ENCODE measurements at regions not wholly inside any gene's neighbourhood (a gene's known extent, or its start where the extent isn't known, plus 50 kb on each side); places are given as distances from the start of the nearest gene placed in this dataset.

- POLR2A ChIA-PET, result no interaction called here
- CTCF ChIA-PET, result interaction anchor here (1.0 kb wide), 1 partner anchor 20 kb away, joined by 4 read pairs; no protein-coding TSS in a partner anchor
- no peak for TF ChIP-seq CTCF (IDR thresholded peaks at IDR 0.05; ENCODE audit: insufficient read depth, low read length, missing control alignments)
- no peak for DNase-seq (ENCODE audit: low read depth, low spot score)
- H3K4me3 ChIP-seq (ENCODE audit: low read depth, low read length), result no peak overlapping the region
Measured at GRCh38 chr21:43360441-43361126, 66.3 kb downstream of the SIK1 start.

- H3K4me3 ChIP-seq (ENCODE audit: low read depth, low read length), result no peak overlapping the region
- DNase-seq (ENCODE audit: low read depth, low spot score), result no peak
- CTCF ChIA-PET, result no interaction called here
- POLR2A ChIA-PET, result no interaction called here
- TF ChIP-seq CTCF (IDR thresholded peaks at IDR 0.05; ENCODE audit: insufficient read depth, low read length, missing control alignments), result no peak
Measured at GRCh38 chr21:43358940-43359822, 67.8 kb downstream of the SIK1 start.

- ChIA-PET POLR2A (interaction anchor here (0.6 kb wide), 1 partner anchor 1348 kb away, joined by 3 read pairs; no protein-coding TSS in a partner anchor), CTCF (interaction anchor here (0.6 to 1.6 kb wide), 2 partner anchors 16 to 288 kb away, joined by 3 to 4 read pairs; no protein-coding TSS in a partner anchor)
- no peak for DNase-seq (ENCODE audit: low read depth, low spot score)
- no peak overlapping the region for H3K4me3 ChIP-seq (ENCODE audit: low read depth, low read length)
- no peak for TF ChIP-seq CTCF (IDR thresholded peaks at IDR 0.05; ENCODE audit: insufficient read depth, low read length, missing control alignments)
Measured at GRCh38 chr21:43357715-43358430, 69.1 kb downstream of the SIK1 start.

GRCh38 chr21:43355925-43356289, 71.0 kb downstream of the SIK1 start:
- POLR2A ChIA-PET, result no interaction called here
- no peak for TF ChIP-seq CTCF (IDR thresholded peaks at IDR 0.05; ENCODE audit: insufficient read depth, low read length, missing control alignments)
- no peak overlapping the region for H3K4me3 ChIP-seq (ENCODE audit: low read depth, low read length)
- CTCF ChIA-PET, result no interaction called here
- DNase-seq (ENCODE audit: low read depth, low spot score), result no peak

- no peak for DNase-seq (ENCODE audit: low read depth, low spot score)
- ChIA-PET CTCF (no interaction called here), POLR2A (no interaction called here)
- TF ChIP-seq CTCF (IDR thresholded peaks at IDR 0.05; ENCODE audit: insufficient read depth, low read length, missing control alignments), result no peak
- no peak overlapping the region for H3K4me3 ChIP-seq (ENCODE audit: low read depth, low read length)
Measured at GRCh38 chr21:43355266-43355924, 71.5 kb downstream of the SIK1 start.
